Psoas muscle (tissue), 7 donors: ENCODE measurements at regions not wholly inside any gene's neighbourhood (a gene's known extent, or its start where the extent isn't known, plus 50 kb on each side); places are given as distances from the start of the nearest gene placed in this dataset.

ENCODE experiments used
- ATAC-seq, 4 donors: fragments of 200-7000 bp; cut with Tn5 transposase; one replicate each; pipeline ENCODE4 v1.9.1; 2020; ENCODE audit warnings: moderate library complexity in 3 of 4, mild to moderate bottlenecking in 2 of 4
- DNase-seq, 2 donors: peaks; one replicate each; pipeline ENCODE4 v3.0.0-alpha.2; 2020
- H3K27ac ChIP-seq: fragments of 200-600 bp; one replicate; pipeline ENCODE4 v1.8.0; 2022
- H3K27me3 ChIP-seq, 3 donors: fragments of 200-600 bp in 1 of 3; one replicate each; pipeline versions ENCODE4 v1.6.1 to v1.8.0; 2013 to 2022; ENCODE audit warnings: low read length in 2 of 3, mild to moderate bottlenecking in 2 of 3, moderate library complexity in 1 of 3; ENCODE audit not compliant: insufficient read depth in 3 of 3
- H3K36me3 ChIP-seq, 2 donors: fragments of 200-600 bp in 1 of 2; one replicate each; pipeline versions ENCODE4 v1.6.1 to v1.8.0; 2013 to 2022; ENCODE audit warnings: low read depth in 1 of 2, mild to moderate bottlenecking in 1 of 2, moderate library complexity in 1 of 2; ENCODE audit not compliant: insufficient read depth in 1 of 2
- H3K4me1 ChIP-seq: fragments of 200-600 bp; one replicate; pipeline ENCODE4 v1.8.0; 2022
- H3K4me3 ChIP-seq: fragments of 200-600 bp; one replicate; pipeline ENCODE4 v1.8.0; 2022; ENCODE audit warnings: mild to moderate bottlenecking
- H3K9me3 ChIP-seq: fragments of 200-600 bp; one replicate; pipeline ENCODE4 v1.8.0; 2022
- CTCF ChIP-seq: fragments of 200-600 bp; IDR thresholded peaks from one replicate; pipeline ENCODE4 v1.8.0; 2022; ENCODE audit warnings: antibody characterized with exemption
- WGBS, 3 donors: extraction: QIAGEN DNeasy Blood & Tissue Kit; methylation state at CpG; one replicate each; pipeline versions ENCODE4 v1.1.6 to v1.1.7; 2013; 5-methylcytosine and 5-hydroxymethylcytosine counted together
- intact Hi-C, 2 donors: fragments of 100-400 bp; cut with DNase I; formaldehyde crosslinking; loops; one replicate each; pipeline versions ENCODE4 v1.11.0 to v1.14.2; 2022
- donor health status: healthy with polysubstance abuse.
- donor health status: DM: no; HTN: no; CAD: no; lungs with moderate emphysema.
- donor health status: Bipolar disorder and iron deficiency.
- donor health status: healthy.
- donor health status: DM: yes; HTN: yes; CAD: no.
- donor health status: DM: no; HTN: no; CAD: no.
- donor health status: DM: yes; HTN: yes; CAD: no.

DNA sequence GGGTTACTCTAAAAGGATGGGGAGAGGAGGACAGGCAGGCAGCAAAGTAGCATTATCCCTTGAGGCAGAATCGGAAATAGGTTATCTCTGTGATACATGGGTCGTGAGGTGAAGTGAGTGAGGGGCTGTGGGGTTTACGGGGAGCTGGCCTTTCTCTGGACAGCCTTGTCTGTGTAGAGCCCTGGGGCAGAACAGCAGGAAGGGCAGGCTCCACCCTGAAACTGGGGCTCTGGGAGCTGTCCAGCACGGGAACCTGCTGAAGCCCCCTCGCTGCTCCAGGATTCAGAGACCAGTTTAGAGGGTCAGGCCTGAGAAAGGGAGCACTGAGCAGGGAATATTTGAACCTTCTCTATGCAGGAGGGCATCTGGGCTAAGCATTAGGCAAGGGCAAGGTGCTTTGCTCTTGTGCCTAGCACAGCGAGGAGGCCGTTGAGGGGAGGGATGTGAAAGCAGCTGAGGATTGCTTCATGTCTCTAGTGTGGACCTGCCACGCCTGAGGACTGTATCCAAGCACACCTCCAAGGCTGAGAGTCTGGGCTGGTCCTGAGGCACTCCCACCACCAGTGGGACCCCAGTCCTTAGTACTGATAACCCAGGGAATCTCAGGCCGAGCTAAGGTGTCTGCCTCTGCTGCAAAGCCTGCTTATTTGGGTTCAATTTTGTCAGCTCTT is 55.8 kb downstream of the NAV1 start:
- no peak overlapping the region for H3K4me3 ChIP-seq
- no peak for TF ChIP-seq CTCF
- 56 to 63% (median 60%) methylated on average over 9 of the region's 9 CpGs for WGBS, 3 donors
- no peak for DNase-seq
- H3K36me3 ChIP-seq = no peaks in the 10 kb centered on the region
- H3K27ac ChIP-seq = no peak overlapping the region
- no peaks in the 10 kb centered on the region for H3K4me1 ChIP-seq
- H3K27me3 ChIP-seq = no peaks in the 10 kb centered on the region
- ATAC-seq = peak in 1 of 4 donors; percentile 28
- intact Hi-C loops = no loop called here
- no peaks in the 10 kb centered on the region for H3K9me3 ChIP-seq

GRCh38 chr1:201595381-201595780 is 56.5 kb downstream of the NAV1 start:
- TF ChIP-seq CTCF = no peak
- intact Hi-C loops = no loop called here
- Histone ChIP-seq H3K4me3 (no peak overlapping the region), H3K27ac (no peak overlapping the region), H3K36me3 (no peaks in the 10 kb centered on the region), H3K9me3 (no peaks in the 10 kb centered on the region), H3K4me1 (no peaks in the 10 kb centered on the region), H3K27me3 (no peaks in the 10 kb centered on the region)
- no peak for ATAC-seq
- 75 to 81% (median 80%) methylated on average over 4 of the region's 4 CpGs for WGBS, 3 donors
- DNase-seq = no peak

DNA sequence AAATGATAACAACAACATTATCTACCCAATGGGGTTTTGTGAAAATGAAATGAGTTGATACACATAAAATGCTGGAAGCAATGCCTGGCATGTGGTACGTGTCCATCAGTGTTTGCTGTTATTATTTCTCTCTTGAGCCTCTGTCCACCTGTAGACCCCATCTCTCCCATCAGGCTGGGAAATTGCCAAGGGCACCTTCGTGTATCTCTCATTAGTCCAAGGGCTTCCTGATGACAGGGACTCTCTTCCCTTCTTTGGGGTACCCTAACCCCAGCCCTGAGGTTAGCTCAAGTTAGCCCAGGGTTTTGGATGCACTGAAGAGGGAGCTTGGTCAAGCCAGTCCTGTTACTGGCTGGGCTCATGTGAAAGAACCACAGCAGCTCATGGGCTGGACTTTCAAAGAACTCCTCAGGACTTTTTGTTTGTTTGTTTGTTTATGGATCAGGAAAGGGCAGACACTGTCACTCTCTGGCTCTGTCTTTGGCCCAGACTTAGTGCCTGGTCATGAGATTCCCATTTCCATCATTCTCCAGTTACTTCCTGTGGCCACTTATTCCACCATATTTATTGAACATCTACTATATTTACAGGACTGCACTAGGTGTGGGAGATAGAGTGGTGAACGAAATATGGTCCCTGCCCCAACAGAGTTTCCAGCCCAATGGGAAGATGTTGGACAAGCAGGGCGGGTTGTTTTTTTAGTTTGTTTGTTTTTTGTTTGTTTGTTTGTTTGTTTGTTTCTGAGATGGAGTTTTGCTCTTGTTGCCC is 57.4 kb downstream of the NAV1 start:
- 86 to 89% (median 86%) methylated on average over 4 of the region's 4 CpGs for WGBS, 3 donors
- Histone ChIP-seq H3K4me3 (no peak overlapping the region), H3K36me3 (no peaks in the 10 kb centered on the region), H3K9me3 (no peaks in the 10 kb centered on the region), H3K27me3 (no peaks in the 10 kb centered on the region), H3K4me1 (no peaks in the 10 kb centered on the region), H3K27ac (no peak overlapping the region)
- intact Hi-C loops = no loop called here
- no peak for TF ChIP-seq CTCF
- DNase-seq (no peak), ATAC-seq (no peak)

- DNase-seq (peak; percentile 51 to 59), ATAC-seq (peak; percentile 29 to 42 (median 34))
- Histone ChIP-seq H3K9me3 (no peaks in the 10 kb centered on the region), H3K27me3 (no peaks in the 10 kb centered on the region), H3K27ac (peak overlapping the region; percentile 41), H3K4me1 (no peaks in the 10 kb centered on the region), H3K36me3 (no peaks in the 10 kb centered on the region), H3K4me3 (no peak overlapping the region)
- 52 to 60% (median 55%) methylated on average over 15 of the region's 15 CpGs for WGBS, 3 donors
- intact Hi-C loops = no loop called here
- no peak for TF ChIP-seq CTCF
Observed at GRCh38 chr1:201597551-201598230, 58.8 kb downstream of the NAV1 start.
